ENCODE measurements at regions not wholly inside any gene's neighbourhood (a gene's known extent, or its start where the extent isn't known, plus 50 kb on each side); places are given as distances from the start of the nearest gene placed in this dataset.

DNA sequence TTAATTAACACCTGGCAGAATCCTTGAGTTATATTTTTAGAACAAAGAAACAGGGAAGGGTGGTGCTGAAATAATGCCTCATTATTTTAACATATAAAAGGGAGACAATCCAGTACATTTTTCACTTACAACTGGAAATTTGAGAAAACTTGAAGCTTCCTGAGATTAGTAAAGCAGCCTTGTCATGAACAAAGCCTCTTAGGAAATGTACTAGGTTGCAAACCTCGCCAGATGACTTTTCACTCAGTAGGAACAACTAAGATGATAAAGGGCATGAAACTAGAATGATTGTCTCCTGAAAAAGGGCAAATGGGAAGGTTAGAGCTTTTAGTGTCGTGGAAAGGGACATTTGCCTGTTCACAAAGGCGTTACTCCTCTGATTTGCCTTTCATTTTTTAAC is 289.6 kb downstream of the ETS1 start:
- DNase-seq, result no peak

DNA sequence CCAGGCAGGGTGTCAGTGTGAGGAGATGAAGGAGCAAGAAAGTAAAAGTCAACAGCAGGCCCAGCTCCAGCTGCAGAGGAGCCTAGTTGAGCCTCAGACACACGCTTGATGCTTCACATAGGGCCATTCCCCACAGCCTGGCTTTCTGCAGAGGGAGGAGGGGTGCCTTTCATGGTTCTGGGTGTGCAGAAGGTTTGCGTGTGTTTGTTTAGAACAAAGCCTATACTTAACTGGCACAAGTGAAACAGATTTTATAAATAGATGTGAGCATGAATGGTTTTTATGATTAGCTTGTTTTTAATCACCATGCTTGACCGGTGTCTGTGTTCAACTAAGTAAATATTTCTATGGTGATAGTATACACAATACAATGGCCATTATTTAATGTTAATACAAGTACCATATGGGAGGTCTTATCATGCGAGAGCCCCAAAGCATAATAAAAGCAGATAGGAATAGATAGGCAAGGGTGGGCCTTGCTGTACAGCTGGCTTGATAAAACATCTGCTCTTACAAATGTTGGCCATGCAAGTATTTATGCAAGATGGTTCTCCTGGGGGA is 290.2 kb downstream of the ETS1 start:
- DNase-seq, result no peak

- peak; percentile 52 for DNase-seq
Observed at GRCh38 chr11:128294671-128295050, 292.7 kb downstream of the ETS1 start.

DNA sequence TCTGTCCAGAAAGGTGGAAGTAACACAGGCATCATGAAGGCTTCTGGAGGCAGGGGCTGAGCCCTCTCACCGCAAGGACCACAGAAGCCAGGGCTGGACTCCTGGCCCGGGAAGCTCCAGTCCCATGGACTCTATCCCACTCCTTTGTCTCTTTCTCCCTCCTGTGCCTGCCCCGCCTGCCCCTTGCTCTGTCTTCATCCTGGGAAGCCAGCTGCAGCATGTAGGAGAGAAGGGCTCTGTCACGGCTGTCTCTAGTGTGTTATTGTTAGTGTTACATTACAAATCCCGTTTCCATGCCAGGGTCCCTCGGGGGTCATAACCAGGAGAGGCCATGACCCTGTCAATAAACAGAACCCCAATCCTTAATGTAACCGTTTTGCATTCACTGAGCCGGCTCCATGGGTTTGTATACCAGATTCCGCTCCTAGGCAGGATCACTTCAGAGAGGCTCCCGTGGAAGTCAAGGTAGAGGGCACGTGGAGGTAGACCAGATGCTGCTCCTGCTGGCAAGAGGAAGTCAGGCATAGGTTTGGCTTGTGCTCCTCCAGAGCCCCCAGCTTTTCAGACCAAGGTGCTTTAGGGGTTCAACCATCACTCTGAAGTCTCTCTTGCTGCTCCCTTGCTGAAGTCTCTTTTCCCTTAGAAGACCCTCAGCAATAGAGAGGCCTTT is 293.2 kb downstream of the ETS1 start:
- no peak for DNase-seq

- DNase-seq, result no peak
Observed at GRCh38 chr11:128291835-128292234, 295.5 kb downstream of the ETS1 start.

GRCh38 chr11:128291007-128291406 is 296.4 kb downstream of the ETS1 start:
- peak; percentile 16 for DNase-seq

DNA sequence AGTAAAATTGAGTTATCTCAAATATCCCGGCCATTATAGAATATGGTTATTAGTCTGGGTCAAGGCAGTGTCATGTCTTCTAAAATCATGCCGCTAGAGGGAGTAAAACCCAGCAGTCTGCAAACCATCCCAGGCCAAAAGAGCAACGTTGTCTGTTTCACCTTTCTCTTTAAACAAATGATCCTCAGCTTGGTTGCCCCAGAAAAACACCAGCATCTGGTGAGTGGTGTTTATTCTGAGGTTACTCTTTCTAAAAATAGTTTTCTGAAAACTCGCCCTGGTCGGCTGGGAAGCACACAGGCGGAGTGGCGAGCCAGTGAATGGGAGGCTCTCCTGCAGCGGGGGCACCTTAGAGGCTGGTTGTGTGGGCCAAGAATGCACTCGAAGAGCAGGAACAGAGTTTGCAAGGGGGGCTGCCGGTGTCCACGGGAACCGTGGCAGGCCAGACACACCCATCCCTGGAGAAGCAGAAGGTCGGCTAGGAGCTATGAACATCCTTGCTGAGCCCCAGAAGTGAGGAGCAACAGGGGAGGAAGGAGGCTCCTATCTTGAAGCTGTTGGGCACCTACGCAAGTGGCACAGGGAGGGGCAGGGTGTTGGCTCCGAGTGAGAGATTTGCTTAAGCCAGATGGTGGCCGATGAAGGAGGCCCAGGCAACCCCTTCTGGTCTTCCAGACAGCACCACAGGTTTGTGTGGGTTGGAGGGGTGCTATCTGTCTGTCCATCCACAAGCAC is 297.1 kb downstream of the ETS1 start:
- DNase-seq, result peak; percentile 86

GRCh38 chr11:128289048-128289447 is 298.3 kb downstream of the ETS1 start:
- DNase-seq, result no peak

GRCh38 chr11:128288368-128288767 is 299.0 kb downstream of the ETS1 start:
- DNase-seq, result peak; percentile 18

DNA sequence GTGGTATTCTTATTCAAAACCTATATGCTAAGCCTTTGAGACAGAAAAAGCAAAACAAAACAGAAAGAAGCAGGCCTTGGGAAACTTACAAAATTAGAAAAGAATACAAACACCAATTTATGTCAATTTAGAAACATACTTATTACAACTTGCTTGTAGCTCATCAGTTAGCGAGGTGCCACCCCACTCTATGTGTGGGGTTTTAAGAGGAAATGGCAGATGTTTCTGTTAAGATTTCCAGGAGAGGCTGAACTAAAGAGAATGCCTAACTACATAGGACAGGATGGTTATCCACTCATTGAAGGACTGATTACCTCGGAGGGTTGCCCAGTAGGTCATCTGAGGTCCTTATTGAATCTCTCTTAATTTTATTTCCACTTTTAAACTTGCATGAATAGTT is 302.0 kb downstream of the ETS1 start:
- DNase-seq, result no peak

DNA sequence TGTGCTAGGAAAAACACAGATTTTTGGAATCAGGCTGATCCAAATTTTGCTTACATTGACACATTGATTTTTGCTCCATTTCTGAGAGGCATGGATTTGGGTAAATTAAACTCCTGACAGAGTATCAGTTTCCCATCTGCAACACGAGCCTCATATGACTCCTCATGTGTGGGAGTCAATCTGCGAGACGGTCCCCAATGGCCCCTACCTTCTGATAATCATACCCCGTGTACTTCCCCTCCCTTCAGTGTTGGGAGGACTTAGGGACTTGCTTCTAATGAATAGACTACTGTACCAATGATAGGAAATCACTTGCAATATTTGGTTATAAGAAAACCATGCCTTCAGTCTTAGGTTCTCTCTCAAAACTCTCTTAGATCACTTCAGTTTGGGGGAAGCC is 302.7 kb downstream of the ETS1 start:
- DNase-seq, result no peak

- peak; percentile 40 for DNase-seq
Observed at GRCh38 chr11:128283451-128283850, 303.9 kb downstream of the ETS1 start.

DNA sequence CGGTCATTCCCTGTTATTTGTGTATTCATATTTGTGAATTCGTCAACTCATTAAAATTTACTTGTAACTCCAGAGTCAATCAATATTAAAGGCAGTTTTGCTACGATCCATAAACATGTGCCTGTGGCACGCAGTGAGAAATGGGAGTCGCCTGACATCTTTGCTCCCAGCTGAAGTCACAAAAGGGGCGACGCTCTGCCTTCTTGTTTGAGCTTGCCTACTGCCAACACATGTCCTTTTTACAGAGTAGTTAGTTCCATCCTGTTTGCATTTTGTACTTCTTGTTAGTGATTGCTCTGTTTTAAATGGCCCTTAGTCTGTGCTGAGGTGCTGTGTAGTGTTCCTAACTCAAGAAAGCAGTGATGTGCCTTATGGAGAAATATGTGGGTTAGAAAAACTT is 305.3 kb downstream of the ETS1 start:
- no peak for DNase-seq

GRCh38 chr11:128279866-128280265 is 307.5 kb downstream of the ETS1 start:
- DNase-seq, result no peak

DNA sequence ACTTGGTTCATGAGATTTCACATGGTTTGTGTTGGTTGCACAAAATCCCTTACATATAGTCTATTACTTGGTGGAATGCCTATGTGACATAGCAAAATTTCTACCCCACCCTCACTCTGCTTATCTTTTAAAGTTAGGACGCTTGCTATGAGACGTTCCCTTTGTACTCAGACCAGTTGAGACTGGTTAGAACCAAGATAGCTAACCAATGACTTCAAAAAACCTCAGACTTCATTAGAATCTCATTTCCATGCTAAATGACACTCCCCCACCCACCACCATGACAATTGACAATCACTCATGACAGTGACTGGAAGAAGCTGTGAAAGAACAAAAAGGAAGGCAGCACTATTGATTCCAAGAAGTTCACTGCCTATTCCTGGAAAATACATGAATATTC is 313.6 kb downstream of the ETS1 start:
- no peak for DNase-seq

DNA sequence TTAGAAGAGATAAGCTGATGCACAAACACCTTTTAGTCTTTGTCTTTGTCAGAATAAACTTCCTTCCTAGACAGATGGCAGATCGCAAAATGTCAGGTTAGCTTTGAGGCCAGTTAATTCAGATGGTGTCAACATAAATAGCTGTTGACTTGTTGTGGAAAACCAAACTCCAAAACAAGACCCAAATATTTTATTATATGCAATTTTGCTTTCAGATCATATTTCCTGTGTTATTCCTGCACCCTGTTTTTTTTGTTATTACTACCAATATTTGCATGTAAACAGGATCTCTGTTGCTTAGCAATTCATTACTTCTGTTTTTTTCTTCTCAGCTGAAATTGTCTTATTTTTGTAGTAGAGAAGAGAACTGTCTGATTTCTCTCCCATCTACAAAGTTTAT is 316.0 kb downstream of the ETS1 start:
- DNase-seq, result no peak

DNA sequence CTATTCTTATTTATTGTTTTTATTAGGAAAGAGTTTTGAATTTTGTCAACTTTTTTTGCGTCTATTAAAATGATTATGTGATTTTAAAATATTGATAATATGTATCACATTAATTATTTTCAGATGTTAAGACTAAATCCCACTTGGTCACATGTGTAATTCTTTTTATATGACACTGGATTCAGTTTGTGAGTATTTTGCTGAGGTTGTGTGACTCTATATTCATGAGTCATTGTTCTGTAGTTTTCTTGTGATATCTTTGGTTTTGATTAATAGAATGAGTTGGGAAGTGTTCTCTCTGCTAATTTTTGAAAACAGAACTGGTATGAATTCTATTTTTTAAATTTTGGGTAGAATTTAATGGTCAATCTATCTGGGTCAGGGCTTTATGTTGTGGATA is 317.9 kb downstream of the ETS1 start:
- peak; percentile 31 for DNase-seq

GRCh38 chr11:128266893-128267292 is 320.5 kb downstream of the ETS1 start:
- no peak for DNase-seq

DNA sequence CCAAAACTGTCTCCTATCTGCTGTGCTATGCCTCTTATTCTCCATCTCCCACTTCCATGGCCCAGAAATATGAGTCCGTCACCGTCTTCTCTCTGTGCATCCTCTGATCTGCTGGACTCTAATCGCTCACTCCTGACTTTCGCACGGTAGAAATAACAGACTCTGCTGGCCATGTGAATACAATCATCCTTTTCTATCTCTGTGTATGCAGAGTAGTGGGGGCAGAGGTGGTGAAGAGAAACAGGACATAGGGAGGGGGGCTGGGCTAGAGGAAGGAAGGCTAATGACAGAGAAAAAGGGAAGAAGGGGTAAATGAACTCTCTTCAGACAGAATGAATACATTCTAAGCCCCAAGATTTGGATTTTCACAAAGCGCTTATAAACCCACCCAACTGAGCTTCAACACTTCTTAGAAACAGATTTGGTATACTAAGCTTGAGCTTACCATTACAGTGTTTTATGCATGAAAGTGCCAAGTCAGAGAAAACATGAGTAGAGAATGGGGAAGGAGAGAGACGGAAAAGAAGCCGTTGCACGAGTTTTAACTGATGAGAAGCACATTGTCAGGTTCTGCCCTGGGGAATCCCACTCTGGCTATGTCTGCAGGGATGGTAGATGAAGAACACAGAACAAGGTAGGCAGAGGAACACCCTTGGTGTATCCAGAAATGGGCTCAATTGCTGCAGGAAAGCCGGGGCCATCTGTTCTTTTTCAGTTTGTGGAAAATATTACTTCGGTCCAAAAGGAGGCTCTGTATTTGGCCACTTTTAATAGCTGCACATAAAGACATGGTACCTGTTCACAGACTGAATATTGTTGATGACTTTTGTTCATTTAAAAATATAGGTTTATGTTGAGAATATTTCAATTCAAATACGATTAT is 324.7 kb downstream of the ETS1 start:
- no peak for DNase-seq

GRCh38 chr11:128261011-128261421 is 326.3 kb downstream of the ETS1 start:
- no peak for DNase-seq

- DNase-seq, result no peak
Observed at GRCh38 chr11:128260398-128260797, 327.0 kb downstream of the ETS1 start.

DNA sequence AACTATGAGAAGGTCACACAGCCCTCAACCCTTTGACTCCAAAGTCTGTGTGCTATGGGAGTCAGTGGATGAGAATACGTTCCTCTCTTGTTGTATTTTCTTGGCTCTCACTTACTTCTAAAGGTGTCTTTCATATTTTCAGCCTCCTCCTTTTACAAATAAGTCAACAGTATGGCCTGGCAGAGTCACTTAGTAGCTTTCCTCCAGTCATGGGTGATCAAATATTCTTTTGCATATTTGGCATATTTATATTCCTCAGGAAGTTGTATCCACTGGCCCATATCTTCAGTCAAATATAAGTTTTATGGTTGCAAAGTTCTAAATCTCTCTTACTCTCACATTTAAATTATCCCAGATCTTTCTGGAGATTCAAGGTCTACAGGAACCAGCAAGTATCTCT is 327.5 kb downstream of the ETS1 start:
- DNase-seq, result no peak

GRCh38 chr11:128254941-128255340 is 332.4 kb downstream of the ETS1 start:
- DNase-seq, result no peak
